ENCODE measurements at regions not wholly inside any gene's neighbourhood (a gene's known extent, or its start where the extent isn't known, plus 50 kb on each side); places are given as distances from the start of the nearest gene placed in this dataset.

GRCh38 chr7:25979605-25980004 lies 172.4 kb upstream of the NFE2L3 start:
- no peak for TF ChIP-seq CTCF (IDR thresholded peaks at IDR 0.05; ENCODE audit: borderline replicate concordance, control extremely low read depth, extremely low read depth, insufficient read depth, missing control alignments)
- no peak for DNase-seq (ENCODE audit: low spot score)
- in situ Hi-C loops (cut with MboI; ENCODE audit: low sequenced_read_pairs, unreplicated experiment): no loop called here

- in situ Hi-C loops (cut with MboI; ENCODE audit: low sequenced_read_pairs, unreplicated experiment): no loop called here
- TF ChIP-seq CTCF (IDR thresholded peaks at IDR 0.05; ENCODE audit: borderline replicate concordance, control extremely low read depth, extremely low read depth, insufficient read depth, missing control alignments): no peak
- DNase-seq (ENCODE audit: low spot score): no peak
Measured at GRCh38 chr7:25982684-25983083, 169.3 kb upstream of the NFE2L3 start.

- in situ Hi-C loops (cut with MboI; ENCODE audit: low sequenced_read_pairs, unreplicated experiment): no loop called here
- no peak for DNase-seq (ENCODE audit: low spot score)
- no peak for TF ChIP-seq CTCF (IDR thresholded peaks at IDR 0.05; ENCODE audit: borderline replicate concordance, control extremely low read depth, extremely low read depth, insufficient read depth, missing control alignments)
Measured at GRCh38 chr7:25985196-25985595, 166.8 kb upstream of the NFE2L3 start.

GRCh38 chr7:25988640-25989039 lies 163.4 kb upstream of the NFE2L3 start:
- TF ChIP-seq CTCF (IDR thresholded peaks at IDR 0.05; ENCODE audit: borderline replicate concordance, control extremely low read depth, extremely low read depth, insufficient read depth, missing control alignments): no peak
- in situ Hi-C loops (cut with MboI; ENCODE audit: low sequenced_read_pairs, unreplicated experiment): no loop called here
- DNase-seq (ENCODE audit: low spot score): no peak

GRCh38 chr7:25989140-25989705 lies 162.8 kb upstream of the NFE2L3 start:
- no peak for DNase-seq (ENCODE audit: low spot score)
- TF ChIP-seq CTCF (IDR thresholded peaks at IDR 0.05; ENCODE audit: borderline replicate concordance, control extremely low read depth, extremely low read depth, insufficient read depth, missing control alignments): no peak
- in situ Hi-C loops (cut with MboI; ENCODE audit: low sequenced_read_pairs, unreplicated experiment): no loop called here

- no peak for DNase-seq (ENCODE audit: low spot score)
- TF ChIP-seq CTCF (IDR thresholded peaks at IDR 0.05; ENCODE audit: borderline replicate concordance, control extremely low read depth, extremely low read depth, insufficient read depth, missing control alignments): no peak
- in situ Hi-C loops (cut with MboI; ENCODE audit: low sequenced_read_pairs, unreplicated experiment): no loop called here
Measured at GRCh38 chr7:25994433-25994994, 157.5 kb upstream of the NFE2L3 start.
